GM13977 (cell line): ENCODE measurements at regions not wholly inside any gene's neighbourhood (a gene's known extent, or its start where the extent isn't known, plus 50 kb on each side); places are given as distances from the start of the nearest gene placed in this dataset.

Experiments
- DNase-seq: peaks from one replicate; pipeline ENCODE4 v3.0.0; 2012; ENCODE audit warnings: low spot score
- in situ Hi-C: fragments of 300-500 bp; cut with MboI; formaldehyde crosslinking; loops from one replicate; pipeline ENCODE4 v1.12.0; 2022; ENCODE audit warnings: low sequenced_read_pairs, low pct_unique_long_range_greater_than_20kb, mixed read lengths, inconsistent platforms; ENCODE audit not compliant: unreplicated experiment
- TF ChIP-seq, protein P1 (sequence below): IDR thresholded peaks from 2 replicates; pipeline ENCODE4 v1.5.1; 2012; ENCODE audit warnings: mild to moderate bottlenecking, control low read depth; ENCODE audit not compliant: insufficient read depth; ENCODE audit errors: extremely low read depth, missing control alignments

DNA sequence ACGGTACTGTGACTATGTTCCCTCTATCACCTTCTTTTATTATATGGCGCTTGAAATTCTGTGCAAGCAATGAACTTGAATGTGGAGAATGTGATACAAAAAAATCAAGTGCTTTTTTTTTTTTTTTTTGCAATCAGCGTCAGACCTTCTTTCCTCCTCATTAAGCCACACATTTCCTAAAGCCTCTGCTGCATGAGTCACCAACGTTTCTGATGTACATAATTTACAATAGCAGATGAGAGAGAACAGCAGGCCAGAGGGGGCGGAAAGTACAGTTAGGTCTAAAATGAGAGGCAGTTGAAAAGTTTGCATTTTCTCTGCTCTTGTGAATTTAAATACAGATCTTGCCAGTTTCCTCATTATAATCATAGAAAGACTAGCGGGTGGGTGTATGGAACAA, 114.6 kb upstream of the RIPOR2 start:
- TF ChIP-seq, protein P1, sequence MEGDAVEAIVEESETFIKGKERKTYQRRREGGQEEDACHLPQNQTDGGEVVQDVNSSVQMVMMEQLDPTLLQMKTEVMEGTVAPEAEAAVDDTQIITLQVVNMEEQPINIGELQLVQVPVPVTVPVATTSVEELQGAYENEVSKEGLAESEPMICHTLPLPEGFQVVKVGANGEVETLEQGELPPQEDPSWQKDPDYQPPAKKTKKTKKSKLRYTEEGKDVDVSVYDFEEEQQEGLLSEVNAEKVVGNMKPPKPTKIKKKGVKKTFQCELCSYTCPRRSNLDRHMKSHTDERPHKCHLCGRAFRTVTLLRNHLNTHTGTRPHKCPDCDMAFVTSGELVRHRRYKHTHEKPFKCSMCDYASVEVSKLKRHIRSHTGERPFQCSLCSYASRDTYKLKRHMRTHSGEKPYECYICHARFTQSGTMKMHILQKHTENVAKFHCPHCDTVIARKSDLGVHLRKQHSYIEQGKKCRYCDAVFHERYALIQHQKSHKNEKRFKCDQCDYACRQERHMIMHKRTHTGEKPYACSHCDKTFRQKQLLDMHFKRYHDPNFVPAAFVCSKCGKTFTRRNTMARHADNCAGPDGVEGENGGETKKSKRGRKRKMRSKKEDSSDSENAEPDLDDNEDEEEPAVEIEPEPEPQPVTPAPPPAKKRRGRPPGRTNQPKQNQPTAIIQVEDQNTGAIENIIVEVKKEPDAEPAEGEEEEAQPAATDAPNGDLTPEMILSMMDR = no peak
- in situ Hi-C loops = no loop called here
- DNase-seq = peak; percentile 49

DNA sequence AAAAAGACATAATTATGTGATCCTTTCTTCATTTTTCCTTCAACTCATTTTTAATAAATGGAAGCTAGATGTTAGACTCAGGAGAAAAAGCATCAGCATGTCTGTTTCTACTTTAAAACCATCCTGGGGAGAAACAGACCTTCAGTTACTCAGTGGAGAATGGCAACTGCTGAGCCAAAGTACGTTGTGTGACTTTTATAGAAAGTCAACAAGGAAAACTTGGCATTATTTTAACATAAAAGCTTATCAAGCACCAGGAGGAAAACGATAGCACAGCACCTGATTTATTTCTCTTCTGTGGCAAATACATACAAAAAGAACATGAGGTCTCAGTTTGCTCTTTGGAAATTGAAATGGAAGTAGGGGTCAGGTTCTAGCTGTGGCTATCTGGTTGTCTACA, 115.3 kb upstream of the RIPOR2 start:
- no peak for DNase-seq
- TF ChIP-seq, protein P1 = no peak
- in situ Hi-C loops = no loop called here

DNA sequence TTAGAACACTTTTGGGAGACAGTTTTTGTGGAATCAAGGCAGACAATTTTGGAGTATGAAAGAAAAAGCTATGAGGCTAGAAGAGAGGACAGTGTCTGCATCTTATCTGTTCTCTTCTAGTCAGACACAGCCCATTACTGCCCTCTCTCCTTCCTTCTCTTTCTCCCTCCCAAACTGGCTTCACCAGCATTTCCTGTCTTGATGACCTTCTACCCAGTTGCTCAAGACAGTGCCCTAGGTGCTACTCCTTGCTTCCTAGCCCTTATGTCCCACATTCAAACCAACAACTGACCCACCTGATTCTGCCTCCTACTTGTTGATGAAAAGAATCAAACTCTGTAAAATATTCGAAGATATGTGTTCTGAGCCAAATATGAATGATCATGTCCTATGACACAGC, 116.4 kb upstream of the RIPOR2 start:
- in situ Hi-C loops = no loop called here
- DNase-seq = no peak
- TF ChIP-seq, protein P1 = no peak

DNA sequence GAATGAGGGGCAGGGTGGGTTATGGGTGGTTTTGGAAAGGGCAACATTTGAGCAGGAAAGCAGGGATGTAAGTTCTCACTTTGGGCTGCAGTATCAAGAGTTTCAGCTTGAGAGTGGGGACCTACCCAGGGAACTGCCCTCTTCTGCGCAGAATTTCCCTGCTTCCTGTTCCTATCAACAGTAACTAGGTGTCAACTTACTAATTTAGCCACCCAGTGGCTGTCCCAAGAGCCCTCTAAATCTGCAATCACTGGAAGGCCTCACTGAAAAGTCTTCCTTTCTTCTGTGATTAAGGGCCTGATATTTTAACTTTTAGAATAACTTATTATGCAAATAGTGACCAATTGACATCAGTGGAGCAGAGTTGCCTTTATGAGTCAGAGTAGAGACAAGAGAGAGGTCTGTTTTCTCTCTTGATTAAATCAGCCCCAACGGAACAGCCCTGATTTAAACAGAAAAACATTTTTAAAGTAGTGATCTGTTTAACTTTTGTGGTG, 118.2 kb upstream of the RIPOR2 start:
- in situ Hi-C loops = no loop called here
- peak; percentile 48 for DNase-seq
- TF ChIP-seq, protein P1 = no peak

DNA sequence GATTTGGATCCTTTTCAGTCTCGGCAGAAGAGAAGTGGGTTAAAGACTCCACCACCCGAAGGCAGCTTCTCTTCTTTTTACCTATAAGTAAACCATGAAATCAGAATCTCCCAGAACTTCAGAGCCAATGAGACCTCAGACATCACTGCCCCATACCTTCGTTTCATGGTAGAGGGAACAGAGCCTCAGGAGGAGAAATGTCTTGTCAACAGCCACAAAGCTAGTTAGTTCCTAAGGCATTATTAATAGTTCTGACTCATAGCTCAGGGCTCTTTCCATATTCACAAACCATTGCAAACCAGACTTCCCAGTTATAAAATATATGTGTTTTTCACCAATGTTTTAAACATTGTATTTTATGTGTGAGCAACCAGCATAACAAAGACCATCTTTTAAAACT, 118.7 kb upstream of the RIPOR2 start:
- TF ChIP-seq, protein P1 = no peak
- in situ Hi-C loops = no loop called here
- no peak for DNase-seq

DNA sequence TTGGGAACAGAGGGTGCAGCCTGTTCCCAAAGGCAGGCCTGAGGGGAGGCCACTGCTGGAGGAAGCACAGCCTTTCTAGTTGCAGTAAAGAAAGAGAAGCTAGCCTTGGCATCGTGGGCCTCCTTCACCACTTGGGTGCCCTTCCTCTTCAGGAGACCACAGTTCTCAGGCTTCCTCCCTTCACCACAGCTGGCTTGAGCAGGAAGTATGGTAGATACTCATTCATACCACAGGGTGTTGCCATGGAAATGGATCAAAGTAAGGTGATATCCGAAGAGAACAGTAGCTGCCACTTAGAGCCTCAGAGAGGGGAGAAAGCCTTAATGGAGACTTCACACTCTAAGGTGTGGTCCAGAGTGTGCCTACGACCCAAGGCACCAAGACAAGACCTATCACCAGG, 120.4 kb upstream of the RIPOR2 start:
- in situ Hi-C loops = no loop called here
- TF ChIP-seq, protein P1 = no peak
- peak; percentile 56 for DNase-seq

DNA sequence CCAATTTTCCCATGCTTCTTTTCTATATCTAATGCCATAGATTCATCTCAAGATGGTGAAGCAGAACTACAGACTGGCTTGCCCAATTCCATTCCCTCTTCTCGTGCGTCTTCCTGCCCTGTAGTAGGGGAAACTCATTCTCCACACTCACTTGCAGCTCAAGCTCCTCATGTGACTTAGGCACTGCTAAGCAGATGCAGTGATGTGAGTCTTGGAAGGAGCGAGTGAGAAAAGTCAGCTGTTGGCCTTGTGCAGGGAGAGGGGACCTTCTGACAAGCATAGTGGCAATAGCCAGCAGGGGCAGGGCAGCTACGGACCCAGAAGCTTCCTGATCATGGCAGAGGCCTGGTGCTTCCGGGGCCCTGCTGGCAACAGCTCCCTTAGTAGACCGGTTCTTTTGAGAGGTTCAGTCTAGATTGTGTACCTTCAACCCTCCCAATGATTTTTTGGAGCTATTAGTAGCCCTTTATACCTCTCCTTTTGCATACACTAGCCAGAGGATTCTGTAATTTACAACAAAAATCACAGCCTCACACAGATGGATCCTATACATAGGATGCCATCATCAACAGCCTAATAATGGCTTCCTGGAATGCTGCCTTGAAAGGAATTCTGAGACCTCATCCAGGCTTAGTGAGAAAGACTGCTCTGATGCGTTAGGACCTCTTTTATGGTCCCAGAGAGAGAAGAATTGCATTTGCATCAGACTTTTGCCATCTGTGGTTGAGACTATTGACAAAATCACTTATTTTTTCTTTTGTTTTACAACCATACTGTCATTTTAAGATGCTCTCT, 121.5 kb upstream of the RIPOR2 start:
- in situ Hi-C loops = no loop called here
- no peak for DNase-seq
- TF ChIP-seq, protein P1 = no peak
